ENCODE measurements at regions not wholly inside any gene's neighbourhood (a gene's known extent, or its start where the extent isn't known, plus 50 kb on each side); places are given as distances from the start of the nearest gene placed in this dataset.

DNA sequence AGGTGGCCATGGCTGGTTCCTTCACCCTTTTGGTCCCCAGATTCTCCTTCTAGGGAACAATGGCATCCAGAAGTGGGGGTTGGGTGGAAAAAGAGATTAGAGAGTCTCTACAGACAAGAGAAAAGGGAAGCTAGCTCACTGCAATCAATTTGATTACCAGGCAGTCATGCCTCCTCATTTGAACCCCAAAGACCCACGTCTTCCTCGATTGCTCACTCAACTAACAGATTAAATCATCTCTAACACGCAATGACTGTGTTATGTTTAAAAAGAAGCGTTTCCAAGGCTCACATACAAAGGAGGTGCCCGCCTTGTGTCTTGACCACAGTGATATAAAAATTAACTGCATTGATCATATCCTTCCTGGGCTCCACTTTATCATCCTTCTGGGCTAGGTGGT, 57.6 kb downstream of the BHLHE40 start:
- TF ChIP-seq, protein P1, sequence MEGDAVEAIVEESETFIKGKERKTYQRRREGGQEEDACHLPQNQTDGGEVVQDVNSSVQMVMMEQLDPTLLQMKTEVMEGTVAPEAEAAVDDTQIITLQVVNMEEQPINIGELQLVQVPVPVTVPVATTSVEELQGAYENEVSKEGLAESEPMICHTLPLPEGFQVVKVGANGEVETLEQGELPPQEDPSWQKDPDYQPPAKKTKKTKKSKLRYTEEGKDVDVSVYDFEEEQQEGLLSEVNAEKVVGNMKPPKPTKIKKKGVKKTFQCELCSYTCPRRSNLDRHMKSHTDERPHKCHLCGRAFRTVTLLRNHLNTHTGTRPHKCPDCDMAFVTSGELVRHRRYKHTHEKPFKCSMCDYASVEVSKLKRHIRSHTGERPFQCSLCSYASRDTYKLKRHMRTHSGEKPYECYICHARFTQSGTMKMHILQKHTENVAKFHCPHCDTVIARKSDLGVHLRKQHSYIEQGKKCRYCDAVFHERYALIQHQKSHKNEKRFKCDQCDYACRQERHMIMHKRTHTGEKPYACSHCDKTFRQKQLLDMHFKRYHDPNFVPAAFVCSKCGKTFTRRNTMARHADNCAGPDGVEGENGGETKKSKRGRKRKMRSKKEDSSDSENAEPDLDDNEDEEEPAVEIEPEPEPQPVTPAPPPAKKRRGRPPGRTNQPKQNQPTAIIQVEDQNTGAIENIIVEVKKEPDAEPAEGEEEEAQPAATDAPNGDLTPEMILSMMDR (IDR thresholded peaks at IDR 0.05; ENCODE audit: low read depth, low read length): no peak
- no peak for TF ChIP-seq MYC (IDR thresholded peaks at IDR 0.05; ENCODE audit: low read depth, low read length)
- TF ChIP-seq, protein P2, sequence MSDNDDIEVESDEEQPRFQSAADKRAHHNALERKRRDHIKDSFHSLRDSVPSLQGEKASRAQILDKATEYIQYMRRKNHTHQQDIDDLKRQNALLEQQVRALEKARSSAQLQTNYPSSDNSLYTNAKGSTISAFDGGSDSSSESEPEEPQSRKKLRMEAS (IDR thresholded peaks at IDR 0.05; ENCODE audit: low read depth, low read length): no peak
